Type B pancreatic cell (in vitro differentiated cells): ENCODE measurements at regions not wholly inside any gene's neighbourhood (a gene's known extent, or its start where the extent isn't known, plus 50 kb on each side); places are given as distances from the start of the nearest gene placed in this dataset.

Source experiments
- DNase-seq: peaks from one replicate; pipeline ENCODE4 v3.0.0; 2021; ENCODE audit warnings: mixed read lengths; ENCODE audit not compliant: unreplicated experiment; ENCODE audit errors: extremely low spot score
- H3K27ac Mint-ChIP-seq: 2 replicates; pipeline ENCODE4 v1.8.0; 2021; ENCODE audit warnings: mild to moderate bottlenecking, mixed read lengths
- H3K27me3 Mint-ChIP-seq: 2 replicates; pipeline ENCODE4 v1.8.0; 2021; ENCODE audit warnings: mixed read lengths
- H3K36me3 Mint-ChIP-seq: 2 replicates; pipeline ENCODE4 v1.8.0; 2021; ENCODE audit warnings: mixed read lengths
- H3K4me1 Mint-ChIP-seq: one replicate; pipeline ENCODE4 v1.8.0; 2021; ENCODE audit warnings: mixed read lengths; ENCODE audit not compliant: unreplicated experiment
- H3K4me3 Mint-ChIP-seq: 2 replicates; pipeline ENCODE4 v1.8.0; 2021; ENCODE audit warnings: mild to moderate bottlenecking, mixed read lengths
- H3K9me3 Mint-ChIP-seq: 2 replicates; pipeline ENCODE4 v1.8.0; 2021; ENCODE audit warnings: mixed read lengths
- TF ChIP-seq, protein P1 (sequence below): fragments of 200-600 bp; sonication (generic); conservative IDR thresholded peaks from 2 replicates; pipeline ENCODE4 v1.5.0; 2021; ENCODE audit warnings: antibody characterized with exemption, mild to moderate bottlenecking

DNA sequence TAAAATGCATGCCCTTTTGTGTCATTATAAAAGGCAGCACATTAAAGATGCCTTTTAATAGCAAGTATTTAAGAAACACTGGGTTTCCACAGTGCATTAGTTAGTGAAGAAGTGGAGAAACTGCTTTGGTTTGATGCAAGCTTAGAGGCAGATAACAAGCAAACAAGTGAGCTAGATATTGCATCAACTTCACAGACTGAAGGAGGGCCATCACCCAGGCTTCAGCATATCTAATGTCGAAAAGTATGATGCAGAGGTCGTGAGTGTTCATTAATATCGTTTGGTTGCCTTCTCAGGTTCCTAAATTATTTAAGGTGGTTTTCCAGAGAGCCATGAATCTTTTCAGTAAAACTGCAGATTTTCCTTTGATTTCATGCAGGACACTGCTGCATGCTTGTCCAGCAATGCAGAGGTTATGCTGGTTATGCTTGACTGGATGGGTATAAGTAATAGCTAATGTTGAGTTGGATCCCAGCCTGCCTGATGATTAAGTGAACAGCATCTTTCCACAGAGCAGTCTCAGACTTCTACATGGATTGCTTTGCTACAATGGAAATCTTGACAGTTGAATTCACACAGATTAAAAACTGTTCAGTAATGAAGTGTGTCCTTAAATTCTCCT is 69.7 kb upstream of the IPO9 start:
- Mint-ChIP-seq H3K27me3 (no peaks in the 10 kb centered on the region), H3K4me3 (no peak overlapping the region), H3K4me1 (peaks cover 66% of the 10 kb centered on the region), H3K36me3 (peaks cover under 1% of the 10 kb centered on the region), H3K9me3 (no peaks in the 10 kb centered on the region), H3K27ac (no peak overlapping the region)
- TF ChIP-seq, protein P1, sequence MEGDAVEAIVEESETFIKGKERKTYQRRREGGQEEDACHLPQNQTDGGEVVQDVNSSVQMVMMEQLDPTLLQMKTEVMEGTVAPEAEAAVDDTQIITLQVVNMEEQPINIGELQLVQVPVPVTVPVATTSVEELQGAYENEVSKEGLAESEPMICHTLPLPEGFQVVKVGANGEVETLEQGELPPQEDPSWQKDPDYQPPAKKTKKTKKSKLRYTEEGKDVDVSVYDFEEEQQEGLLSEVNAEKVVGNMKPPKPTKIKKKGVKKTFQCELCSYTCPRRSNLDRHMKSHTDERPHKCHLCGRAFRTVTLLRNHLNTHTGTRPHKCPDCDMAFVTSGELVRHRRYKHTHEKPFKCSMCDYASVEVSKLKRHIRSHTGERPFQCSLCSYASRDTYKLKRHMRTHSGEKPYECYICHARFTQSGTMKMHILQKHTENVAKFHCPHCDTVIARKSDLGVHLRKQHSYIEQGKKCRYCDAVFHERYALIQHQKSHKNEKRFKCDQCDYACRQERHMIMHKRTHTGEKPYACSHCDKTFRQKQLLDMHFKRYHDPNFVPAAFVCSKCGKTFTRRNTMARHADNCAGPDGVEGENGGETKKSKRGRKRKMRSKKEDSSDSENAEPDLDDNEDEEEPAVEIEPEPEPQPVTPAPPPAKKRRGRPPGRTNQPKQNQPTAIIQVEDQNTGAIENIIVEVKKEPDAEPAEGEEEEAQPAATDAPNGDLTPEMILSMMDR, result no peak
- no peak for DNase-seq

DNA sequence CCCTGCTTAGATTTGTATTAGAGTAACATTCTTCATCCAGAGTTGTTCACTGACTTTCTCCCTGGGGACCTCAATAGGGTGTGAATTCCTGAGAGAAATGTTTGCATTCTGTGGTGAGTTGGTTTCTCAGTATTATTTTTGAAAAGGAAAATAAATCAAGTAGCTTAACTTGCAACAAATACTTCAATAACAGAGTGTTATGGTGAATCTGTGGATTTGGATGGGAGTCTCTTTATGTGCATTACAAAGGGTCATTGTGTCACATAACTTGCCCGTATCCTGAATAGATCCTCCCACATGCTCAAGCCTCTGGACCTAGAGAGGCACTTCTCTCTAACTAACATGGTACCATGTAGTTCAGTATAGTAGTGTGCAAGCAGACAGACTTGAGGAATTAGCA is 68.4 kb upstream of the IPO9 start:
- TF ChIP-seq, protein P1, result no peak
- Mint-ChIP-seq H3K27me3 (no peaks in the 10 kb centered on the region), H3K9me3 (no peaks in the 10 kb centered on the region), H3K4me1 (peaks cover 72% of the 10 kb centered on the region), H3K36me3 (no peaks in the 10 kb centered on the region), H3K27ac (no peak overlapping the region), H3K4me3 (no peak overlapping the region)
- DNase-seq, result no peak

DNA sequence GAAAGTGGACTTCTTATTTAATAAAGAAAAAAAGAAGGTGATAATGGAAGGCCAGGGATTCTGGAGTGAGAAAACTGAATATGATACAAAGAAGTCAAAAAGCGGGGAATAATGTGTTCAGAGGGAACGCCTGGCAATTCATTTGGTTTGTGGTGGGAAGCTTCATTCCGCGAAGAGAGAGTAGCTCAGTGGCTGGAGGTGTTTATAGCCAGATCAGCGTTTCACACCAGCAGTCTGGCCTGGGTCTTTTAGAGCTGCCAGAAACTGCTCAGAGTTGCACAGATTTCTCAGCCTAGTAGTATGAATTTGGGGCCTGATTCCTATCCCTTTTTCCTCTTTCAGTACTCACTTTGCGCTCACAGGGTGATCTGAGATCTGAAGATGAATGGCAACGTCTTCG is 67.8 kb upstream of the IPO9 start:
- no peak overlapping the region for H3K27ac Mint-ChIP-seq

DNA sequence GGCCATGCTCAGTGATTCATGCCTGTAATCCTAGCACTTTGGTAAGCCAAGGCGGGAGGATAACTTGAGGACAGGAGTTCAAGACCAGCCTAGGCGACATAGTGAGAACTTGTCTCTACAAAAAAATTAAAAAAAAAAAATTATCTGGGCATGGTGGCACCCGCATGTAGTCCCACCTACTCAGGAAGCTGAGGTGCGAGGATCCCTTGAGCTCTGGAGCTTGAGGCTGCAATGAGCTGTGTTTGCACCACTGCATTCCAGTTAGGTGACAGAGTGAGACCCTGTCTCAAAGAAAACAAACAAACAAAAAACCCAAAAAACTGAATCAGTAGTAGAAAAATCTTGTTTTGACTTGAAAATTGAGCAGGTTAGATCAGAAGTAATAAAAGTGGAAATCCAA is 67.1 kb upstream of the IPO9 start:
- TF ChIP-seq, protein P1, result no peak
- no peaks in the 10 kb centered on the region for H3K36me3 Mint-ChIP-seq
- no peak overlapping the region for H3K27ac Mint-ChIP-seq
- H3K27me3 Mint-ChIP-seq, result no peaks in the 10 kb centered on the region
- peaks cover 73% of the 10 kb centered on the region for H3K4me1 Mint-ChIP-seq
- no peaks in the 10 kb centered on the region for H3K9me3 Mint-ChIP-seq
- H3K4me3 Mint-ChIP-seq, result no peak overlapping the region
- no peak for DNase-seq

More for the DNA sequence above, 67.8 kb upstream of the IPO9 start:
- no peaks in the 10 kb centered on the region for H3K36me3 Mint-ChIP-seq
- DNase-seq, result no peak
- H3K4me3 Mint-ChIP-seq, result no peak overlapping the region
- H3K4me1 Mint-ChIP-seq, result peaks cover 77% of the 10 kb centered on the region
- H3K9me3 Mint-ChIP-seq, result no peaks in the 10 kb centered on the region
- TF ChIP-seq, protein P1, result no peak
- H3K27me3 Mint-ChIP-seq, result no peaks in the 10 kb centered on the region

DNA sequence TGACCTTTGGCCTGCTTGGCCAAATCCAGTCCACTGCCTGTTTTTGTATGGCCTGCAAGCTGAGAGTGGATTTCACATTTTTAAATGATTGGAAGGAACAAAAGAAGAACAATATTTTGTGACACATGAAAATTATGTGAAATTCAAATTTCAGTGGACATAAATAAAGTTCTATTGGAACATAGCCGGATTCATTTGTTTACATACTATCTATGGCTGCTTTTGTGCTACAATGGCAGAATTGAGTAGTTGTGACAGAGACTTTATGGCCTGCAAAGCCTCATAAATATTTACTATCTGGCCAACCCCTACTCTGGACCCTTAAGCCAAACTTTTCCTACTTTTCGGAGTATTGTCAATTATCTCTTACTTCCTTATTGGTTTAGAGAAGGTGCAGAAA is 66.6 kb upstream of the IPO9 start:
- no peak overlapping the region for H3K27ac Mint-ChIP-seq
- no peaks in the 10 kb centered on the region for H3K27me3 Mint-ChIP-seq
- TF ChIP-seq, protein P1, result no peak
- no peaks in the 10 kb centered on the region for H3K36me3 Mint-ChIP-seq
- H3K4me1 Mint-ChIP-seq, result peaks cover 68% of the 10 kb centered on the region
- H3K9me3 Mint-ChIP-seq, result no peaks in the 10 kb centered on the region
- DNase-seq, result no peak
- H3K4me3 Mint-ChIP-seq, result no peak overlapping the region
